ENCODE measurements at regions not wholly inside any gene's neighbourhood (a gene's known extent, or its start where the extent isn't known, plus 50 kb on each side); places are given as distances from the start of the nearest gene placed in this dataset.
"Not testable (repeated sequence)": the region's sequence is repeated elsewhere in the genome, so short reads cannot be mapped to it uniquely, and the experiment has no call there.

- TF ChIP-seq CTCF (IDR thresholded peaks at IDR 0.05 in 8 of 11, conservative IDR thresholded peaks at IDR 0.05 in 3 of 11) (no peak), POLR2A (IDR thresholded peaks at IDR 0.05) (no peak), POLR2AphosphoS5 (IDR thresholded peaks at IDR 0.05) (no peak)
- 72 to 79% (median 74%) methylated on average over 4 of the region's 4 CpGs for WGBS, 5 donors
- Histone ChIP-seq H3K36me3 (peaks cover 0 to 8% (median 0%) of the 10 kb centered on the region in 6 donors), H3K4me1 (peaks cover 13 to 71% (median 45%) of the 10 kb centered on the region in 6 donors), H3K4me3 (no peak overlapping the region), H3K27ac (peak overlapping the region in 7 of 8 donors; percentile 98 to 100 (median 99)), H3K27me3 (replicated peaks in 1 of 7) (no peaks in the 10 kb centered on the region), H3K9me3 (no peaks in the 10 kb centered on the region)
- intact Hi-C loops (cut with DNase I; ENCODE audit: low total_unique reads): loop anchor here (5.0 kb wide), 1 partner anchor 32 kb away; a partner anchor contains a TSS
- DNase-seq: no peak
These were observed 77.2 kb downstream of the OR2B2 start for GRCh38 chr6:27834879-27835549.

DNA sequence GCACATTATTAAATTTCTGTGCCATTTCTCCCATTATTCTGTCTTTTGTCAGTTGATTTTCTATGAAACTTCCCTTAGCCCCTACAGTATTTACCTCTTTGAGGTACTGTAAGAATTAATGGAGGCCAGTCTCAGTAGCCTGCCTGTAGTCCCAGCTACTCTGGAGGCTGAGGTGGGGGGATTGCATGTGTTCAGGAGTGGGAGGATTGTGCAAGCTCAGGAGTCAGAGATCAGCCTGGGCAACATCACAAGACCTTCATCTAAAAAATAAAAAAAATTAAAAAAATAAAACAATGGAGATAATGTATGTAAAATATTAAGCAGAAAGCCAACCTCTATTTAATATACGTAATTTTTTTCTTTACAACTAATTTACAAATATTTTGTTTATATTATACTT, 77.8 kb downstream of the OR2B2 start:
- intact Hi-C loops (cut with DNase I; ENCODE audit: low total_unique reads): loop anchor here (5.0 kb wide), 1 partner anchor 33 kb away; a partner anchor contains a TSS
- no peaks in the 10 kb centered on the region for H3K9me3 ChIP-seq
- H3K36me3 ChIP-seq: peaks cover 0 to 8% (median 0%) of the 10 kb centered on the region in 6 donors
- no peaks in the 10 kb centered on the region for H3K27me3 ChIP-seq (replicated peaks in 1 of 7)
- WGBS, 5 donors: 92 to 100% (median 98%) methylated on average over 1 of the region's 1 CpG
- TF ChIP-seq POLR2A (IDR thresholded peaks at IDR 0.05) (no peak), POLR2AphosphoS5 (IDR thresholded peaks at IDR 0.05) (no peak), CTCF (IDR thresholded peaks at IDR 0.05 in 8 of 11, conservative IDR thresholded peaks at IDR 0.05 in 3 of 11) (no peak)
- no peak for DNase-seq
- peaks cover 17 to 71% (median 47%) of the 10 kb centered on the region in 6 donors for H3K4me1 ChIP-seq
- H3K27ac ChIP-seq: peak overlapping the region in 5 of 8 donors; percentile 5 to 100 (median 34)
- H3K4me3 ChIP-seq: no peak overlapping the region

DNA sequence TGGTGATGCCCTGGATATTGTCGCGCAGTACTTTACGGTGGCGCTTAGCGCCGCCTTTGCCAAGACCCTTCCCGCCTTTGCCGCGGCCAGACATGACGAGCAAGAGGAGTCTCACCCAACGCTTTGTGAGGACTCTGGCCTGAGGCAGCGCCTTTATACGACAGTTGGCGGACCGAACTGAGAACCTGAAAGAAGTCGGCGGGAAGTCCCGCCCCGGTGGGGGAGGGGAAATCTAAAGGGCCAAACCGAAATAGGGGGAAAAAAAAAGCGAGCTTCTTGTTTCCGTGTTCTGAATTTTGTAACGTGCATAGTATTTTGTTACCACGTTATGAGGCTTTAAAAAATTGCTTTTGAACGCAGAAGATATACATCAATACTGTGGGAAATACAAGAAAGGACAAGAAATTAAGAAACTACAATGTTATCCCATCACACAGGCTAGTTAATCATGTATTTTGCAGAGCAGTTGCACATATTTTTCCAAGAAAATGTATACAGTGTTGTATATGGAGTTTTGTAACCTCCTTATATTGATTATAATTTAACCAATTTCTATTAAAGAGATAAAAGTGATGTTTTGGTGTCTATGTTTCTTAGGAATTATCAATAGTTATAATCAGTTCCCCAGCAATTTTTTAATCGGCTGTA, 80.6 kb downstream of the OR2B2 start:
- peak overlapping the region; percentile 80 to 96 (median 91) for H3K27ac ChIP-seq
- WGBS, 5 donors: 4 to 6% (median 4%) methylated on average over 17 to 24 of the region's 26 CpGs

GRCh38 chr6:27830600-27831433, 81.4 kb downstream of the OR2B2 start:
- H3K27me3 ChIP-seq (replicated peaks in 1 of 7); H3K9me3 ChIP-seq: not testable (repeated sequence)
- Histone ChIP-seq H3K27ac (peak overlapping the region; percentile 80 to 96 (median 91)), H3K36me3 (peaks cover 0 to 13% (median 0%) of the 10 kb centered on the region in 6 donors), H3K4me1 (peaks cover 11 to 64% (median 37%) of the 10 kb centered on the region in 6 donors), H3K4me3 (peak overlapping the region; percentile 20 to 77 (median 42))
- TF ChIP-seq POLR2A (IDR thresholded peaks at IDR 0.05): peak in 1 of 3 donors; percentile 33
- peak; percentile 55 to 84 (median 78) for TF ChIP-seq POLR2AphosphoS5 (IDR thresholded peaks at IDR 0.05)
- intact Hi-C loops (cut with DNase I; ENCODE audit: low total_unique reads): loop anchor here (5.0 kb wide), 1 partner anchor 36 kb away; a partner anchor contains a TSS
- peak; percentile 85 for DNase-seq
- WGBS, 5 donors: 2 to 5% (median 2%) methylated on average over 29 to 35 of the region's 52 CpGs

More for the DNA sequence above, 80.6 kb downstream of the OR2B2 start:
- peak; percentile 86 for DNase-seq
- Histone ChIP-seq H3K36me3 (peaks cover 0 to 13% (median 0%) of the 10 kb centered on the region in 6 donors), H3K4me1 (peaks cover 17 to 70% (median 43%) of the 10 kb centered on the region in 6 donors), H3K4me3 (peak overlapping the region in 7 of 8 donors; percentile 1 to 77 (median 44))
- H3K27me3 ChIP-seq (replicated peaks in 1 of 7); H3K9me3 ChIP-seq: not testable (repeated sequence)
- intact Hi-C loops (cut with DNase I; ENCODE audit: low total_unique reads): loop anchor here (5.0 kb wide), 1 partner anchor 36 kb away; a partner anchor contains a TSS
- TF ChIP-seq POLR2AphosphoS5 (IDR thresholded peaks at IDR 0.05): peak; percentile 78 to 99 (median 87)
